GM18868 (cell line): ENCODE measurements at regions not wholly inside any gene's neighbourhood (a gene's known extent, or its start where the extent isn't known, plus 50 kb on each side); places are given as distances from the start of the nearest gene placed in this dataset.
A peak's percentile ranks its signal among the peaks of the same experiment; 100 is the strongest.

Experiments
- ATAC-seq: cut with Tn5 transposase; IDR thresholded peaks from one replicate; pipeline ENCODE4 v1.9.1; 2021; ENCODE audit warnings: mild to moderate bottlenecking, moderate library complexity; ENCODE audit not compliant: unreplicated experiment

- ATAC-seq: no peak
These were observed 461.6 kb downstream of the RASEF start for GRCh38 chr9:82601293-82601771.

- ATAC-seq: no peak
These were observed 457.8 kb downstream of the RASEF start for GRCh38 chr9:82604947-82605656.

DNA sequence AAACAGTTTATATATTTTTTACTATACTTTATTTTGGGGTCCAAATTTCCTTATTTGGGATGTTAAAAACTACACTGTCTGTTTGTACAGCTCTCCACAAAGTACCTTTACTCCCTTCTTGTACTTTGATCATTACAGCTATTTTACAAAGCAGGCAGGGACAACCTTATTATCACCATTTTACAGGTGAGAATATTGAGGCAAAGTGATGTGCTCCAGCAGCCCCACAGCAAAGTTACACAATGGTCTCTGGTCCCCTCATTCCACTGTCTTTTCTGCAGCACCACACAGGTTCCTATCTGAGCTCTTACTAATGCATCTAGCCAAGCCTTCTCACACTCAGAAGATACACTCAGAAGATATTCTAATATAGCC is 457.3 kb downstream of the RASEF start:
- no peak for ATAC-seq

GRCh38 chr9:82606071-82606470 is 456.9 kb downstream of the RASEF start:
- no peak for ATAC-seq

DNA sequence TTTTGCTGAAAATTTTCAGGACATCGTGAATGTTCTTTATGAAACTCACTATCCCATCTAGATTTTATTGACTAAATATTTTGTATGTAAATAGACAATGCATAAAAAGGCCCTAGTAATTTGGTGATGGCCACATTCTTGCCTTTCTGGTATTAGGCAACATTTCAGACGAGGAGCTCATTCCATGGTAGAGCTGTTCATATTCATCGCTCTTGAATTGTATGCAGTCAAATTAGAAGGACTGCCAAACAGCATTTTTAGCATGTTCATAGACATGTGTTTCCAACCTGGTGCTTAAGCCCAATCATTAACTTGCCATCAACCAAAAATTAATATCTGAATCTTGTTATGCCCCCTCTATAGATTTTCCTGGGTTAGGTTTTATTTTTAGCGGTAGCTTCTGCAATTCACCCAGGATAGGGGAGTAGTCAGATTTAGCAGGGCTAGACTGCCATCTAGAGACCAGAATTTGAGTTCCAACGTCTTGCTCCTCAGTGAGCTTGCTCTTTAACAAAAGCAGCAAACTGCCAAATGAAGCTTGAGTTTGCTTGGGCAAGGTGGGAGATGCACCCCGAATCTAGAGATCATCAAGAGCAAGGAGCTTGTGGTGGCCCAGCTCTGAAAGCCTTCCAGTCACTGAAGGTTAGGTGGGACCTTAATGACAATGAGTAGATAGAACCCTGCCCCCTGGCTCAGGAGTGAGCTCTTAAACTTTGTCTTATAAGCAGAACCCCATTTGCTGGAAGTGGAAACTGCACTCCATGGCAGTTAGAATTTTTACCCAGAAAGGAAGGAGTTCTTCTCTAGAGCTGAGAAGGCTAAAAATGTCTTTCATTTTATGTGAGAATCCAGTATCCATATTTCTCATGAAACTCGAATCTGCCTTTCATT is 456.2 kb downstream of the RASEF start:
- ATAC-seq: peak; percentile 71

DNA sequence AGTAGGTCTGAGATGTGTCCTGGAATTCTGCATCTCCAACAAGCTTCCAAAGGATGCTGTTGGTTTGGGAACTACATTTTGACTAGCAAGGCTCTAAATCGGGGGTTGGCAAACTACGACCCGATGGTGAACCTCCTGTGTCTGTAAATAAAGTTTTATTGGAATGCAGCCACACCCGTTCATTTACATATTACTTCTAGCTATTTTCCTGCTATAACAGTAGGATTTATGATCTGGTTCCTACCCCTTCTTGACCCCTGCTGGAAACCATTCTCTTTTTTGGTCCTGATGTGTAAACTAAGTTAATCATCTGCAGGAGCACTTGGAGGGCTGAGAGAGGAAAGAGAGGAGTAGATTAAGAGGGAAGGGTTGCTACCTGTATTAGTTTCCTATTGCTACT is 454.5 kb downstream of the RASEF start:
- ATAC-seq: no peak

DNA sequence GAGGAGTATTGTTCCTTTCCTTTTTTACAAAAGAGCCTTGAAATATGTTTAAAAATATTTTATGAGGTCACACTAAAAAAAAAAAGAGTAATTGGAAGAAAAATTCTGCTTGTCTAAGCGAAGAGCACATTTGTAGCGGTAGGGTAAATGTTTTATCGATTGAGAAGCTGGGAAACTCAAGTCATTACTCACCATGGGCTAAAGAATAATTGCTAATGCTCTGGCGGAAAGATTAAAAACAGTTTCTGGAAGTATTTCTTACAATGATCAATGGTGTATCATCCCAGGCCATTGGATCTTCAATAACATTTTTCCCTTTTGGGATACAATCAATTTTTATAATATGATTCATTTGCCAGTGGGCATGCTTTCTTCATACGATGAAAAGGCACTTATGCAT is 450.0 kb downstream of the RASEF start:
- ATAC-seq: no peak

DNA sequence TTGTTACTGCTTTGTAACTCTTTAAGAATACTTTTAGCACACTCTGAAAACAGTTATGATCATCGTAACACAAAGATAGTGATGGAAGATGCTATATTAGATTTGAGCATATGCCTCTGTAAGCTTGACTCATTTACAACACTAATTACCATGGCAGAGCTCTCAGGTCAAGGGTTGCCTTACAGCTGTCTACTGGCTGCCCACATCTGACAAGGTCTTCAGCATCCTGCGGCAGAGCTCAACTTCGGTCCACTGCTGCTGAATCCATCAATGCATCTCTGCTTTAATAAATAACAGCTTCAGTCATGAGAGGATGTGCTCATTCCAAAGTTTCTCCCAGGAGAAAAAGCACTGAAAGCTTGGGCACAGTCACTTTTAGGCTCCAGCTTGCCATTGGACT is 449.4 kb downstream of the RASEF start:
- no peak for ATAC-seq

GRCh38 chr9:82616545-82616944 is 446.4 kb downstream of the RASEF start:
- ATAC-seq: no peak

- ATAC-seq: no peak
These were observed 441.5 kb downstream of the RASEF start for GRCh38 chr9:82621447-82621846.

- ATAC-seq: no peak
These were observed 425.6 kb downstream of the RASEF start for GRCh38 chr9:82637368-82637767.

GRCh38 chr9:82645600-82645999 is 417.3 kb downstream of the RASEF start:
- no peak for ATAC-seq

DNA sequence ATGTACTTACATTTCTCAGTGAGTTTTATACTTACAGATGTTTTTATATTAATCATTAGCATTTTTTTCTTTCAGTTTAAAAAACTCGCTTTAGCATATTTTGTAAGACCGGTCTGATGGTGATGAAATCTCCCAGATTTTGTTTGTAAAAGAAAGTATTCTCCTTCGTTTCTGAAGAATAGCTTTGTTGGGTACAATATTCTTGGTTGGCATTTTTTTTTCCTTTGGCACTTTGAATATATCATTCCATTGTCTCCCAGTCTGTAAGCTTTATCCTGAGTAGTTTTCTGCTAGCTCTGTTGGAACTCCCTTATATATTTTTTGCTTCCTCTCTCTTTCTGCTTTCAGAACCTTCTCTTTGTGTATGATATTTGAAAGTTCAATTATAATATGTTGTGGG is 412.6 kb downstream of the RASEF start:
- ATAC-seq: no peak

DNA sequence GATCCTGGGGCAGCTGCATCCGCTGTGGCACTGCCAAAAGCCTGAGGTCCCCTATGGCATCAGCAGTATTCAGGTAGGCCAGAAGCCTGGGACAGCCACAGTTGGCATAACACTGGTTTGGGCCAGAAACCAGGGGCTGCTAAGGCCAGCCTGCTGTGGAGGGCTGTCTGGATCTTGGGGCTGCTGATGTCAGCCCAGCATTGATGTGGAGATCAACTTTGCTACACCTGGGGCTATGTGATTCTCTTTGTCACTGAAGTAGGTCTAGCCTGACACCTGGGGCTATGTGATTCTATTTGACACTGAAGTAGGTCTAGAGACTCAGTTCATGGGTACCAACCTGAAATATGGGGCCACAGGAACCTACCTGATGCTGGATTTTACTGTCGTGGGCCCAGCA is 411.5 kb downstream of the RASEF start:
- ATAC-seq: no peak

GRCh38 chr9:82665324-82665723 is 397.6 kb downstream of the RASEF start:
- ATAC-seq: no peak

GRCh38 chr9:82668689-82669199 is 394.2 kb downstream of the RASEF start:
- ATAC-seq: no peak

GRCh38 chr9:82670000-82670399 is 392.9 kb downstream of the RASEF start:
- ATAC-seq: no peak

DNA sequence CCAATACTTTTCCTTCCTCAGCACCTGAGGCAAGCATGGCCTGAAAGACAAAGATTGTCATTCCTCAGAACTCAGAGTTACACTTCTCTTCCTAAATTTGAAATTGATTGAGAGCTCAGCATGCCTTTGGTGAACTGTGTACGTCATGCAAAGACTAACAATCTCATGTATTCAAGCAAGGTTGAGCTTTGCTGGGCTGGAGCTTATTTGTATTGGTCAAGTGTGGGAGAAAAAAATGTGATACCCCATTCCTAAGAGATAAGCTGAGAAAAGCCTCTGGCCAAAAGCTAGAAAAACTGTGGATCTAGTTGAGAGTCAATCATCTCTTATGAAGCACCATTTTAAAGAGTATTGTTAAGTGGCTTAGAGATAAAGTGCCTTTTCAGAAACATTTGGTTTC is 392.2 kb downstream of the RASEF start:
- ATAC-seq: no peak

DNA sequence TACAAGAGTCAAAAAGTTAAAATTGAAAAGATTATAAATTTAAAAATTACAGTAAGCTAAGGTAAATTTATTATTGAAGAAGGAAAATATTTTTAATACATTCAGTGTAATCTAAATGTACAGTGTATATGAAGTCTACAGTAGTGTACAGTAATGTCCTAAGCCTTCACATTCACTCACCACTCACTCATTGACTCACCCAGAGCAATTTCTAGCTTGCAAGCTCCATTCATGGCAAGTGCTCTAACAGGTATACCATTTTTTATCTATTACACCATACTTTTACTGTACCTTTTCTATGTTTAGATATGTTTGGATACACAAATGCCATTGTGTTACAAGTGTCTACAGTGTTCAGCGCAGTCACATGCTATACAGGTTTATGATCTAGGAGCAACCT is 389.7 kb downstream of the RASEF start:
- ATAC-seq: no peak

DNA sequence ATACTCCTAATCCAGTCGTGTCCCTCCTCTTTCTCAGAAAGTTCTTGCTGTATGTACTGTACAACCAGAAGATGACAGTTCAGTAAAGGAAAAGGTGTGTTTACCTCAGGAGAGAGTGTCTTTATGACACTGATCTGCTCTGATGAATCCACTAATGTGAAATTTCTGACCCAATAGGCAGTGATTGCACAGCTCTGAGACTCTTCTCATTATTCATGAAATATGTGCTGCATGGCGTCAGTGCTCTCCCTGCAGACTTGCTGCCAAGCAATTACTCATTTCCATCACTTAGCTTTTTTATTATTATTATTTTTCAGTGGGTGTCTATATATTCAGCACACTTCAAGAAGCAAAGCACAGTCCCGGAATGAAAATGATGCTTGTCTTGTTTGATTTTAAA is 389.0 kb downstream of the RASEF start:
- no peak for ATAC-seq

- ATAC-seq: no peak
These were observed 387.8 kb downstream of the RASEF start for GRCh38 chr9:82675102-82675501.

DNA sequence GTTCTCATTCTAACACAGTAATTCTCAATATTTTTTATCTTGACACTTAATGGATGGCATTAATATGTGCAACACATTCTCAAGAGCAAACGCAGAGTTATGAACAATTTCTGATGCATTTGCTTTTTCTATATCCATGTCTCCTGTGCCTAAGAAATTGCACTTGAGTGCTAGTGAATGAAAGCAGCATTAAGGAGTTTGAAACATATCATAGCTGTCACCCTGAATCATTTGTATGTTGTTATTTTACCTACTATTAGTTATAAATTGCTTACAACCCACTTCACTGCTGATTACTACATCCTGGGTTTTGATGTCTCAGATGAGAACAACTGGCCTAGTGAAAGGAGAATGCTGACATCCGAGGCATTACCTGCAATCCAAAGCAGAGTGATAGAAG is 387.3 kb downstream of the RASEF start:
- no peak for ATAC-seq
